Epithelial cell of esophagus (primary cell): ENCODE measurements at regions not wholly inside any gene's neighbourhood (a gene's known extent, or its start where the extent isn't known, plus 50 kb on each side); places are given as distances from the start of the nearest gene placed in this dataset.
"Not testable (repeated sequence)": the region's sequence is repeated elsewhere in the genome, so short reads cannot be mapped to it uniquely, and the experiment has no call there.

Source experiments
- DNase-seq: peaks from one replicate; pipeline ENCODE4 v3.0.0; 2010; ENCODE audit warnings: low read depth
- H3K4me3 ChIP-seq: 2 replicates; pipeline ENCODE4 v1.5.1; 2011; ENCODE audit warnings: mild to moderate bottlenecking, low read length, control low read depth
- CTCF ChIP-seq: IDR thresholded peaks from 2 replicates; pipeline ENCODE4 v1.5.1; 2011; ENCODE audit warnings: low read depth, mild to moderate bottlenecking, low read length, control low read depth, inconsistent platforms; ENCODE audit not compliant: insufficient read depth; ENCODE audit errors: missing control alignments

GRCh38 chr2:123512547-123512946, 512.5 kb upstream of the CNTNAP5 start:
- DNase-seq = no peak
- TF ChIP-seq CTCF = no peak
- no peak overlapping the region for H3K4me3 ChIP-seq

- peak; percentile 50 for DNase-seq
- H3K4me3 ChIP-seq = no peak overlapping the region
- no peak for TF ChIP-seq CTCF
Measured at GRCh38 chr2:123513351-123513750, 511.7 kb upstream of the CNTNAP5 start.

GRCh38 chr2:123514613-123515207, 510.4 kb upstream of the CNTNAP5 start:
- TF ChIP-seq CTCF = peak; percentile 36
- no peak for DNase-seq
- H3K4me3 ChIP-seq = no peak overlapping the region

- no peak for TF ChIP-seq CTCF
- H3K4me3 ChIP-seq = no peak overlapping the region
- DNase-seq = peak; percentile 77
Measured at GRCh38 chr2:123518367-123518766, 506.7 kb upstream of the CNTNAP5 start.

- H3K4me3 ChIP-seq = no peak overlapping the region
- DNase-seq = no peak
- no peak for TF ChIP-seq CTCF
Measured at GRCh38 chr2:123521854-123522253, 503.2 kb upstream of the CNTNAP5 start.

- not testable (repeated sequence) for DNase-seq, H3K4me3 ChIP-seq
Measured at GRCh38 chr2:123522498-123522897, 502.6 kb upstream of the CNTNAP5 start.

GRCh38 chr2:123528996-123529707, 495.9 kb upstream of the CNTNAP5 start:
- no peak overlapping the region for H3K4me3 ChIP-seq
- TF ChIP-seq CTCF = no peak
- no peak for DNase-seq
